Esophagus muscularis mucosa (tissue), 4 donors: ENCODE measurements at regions not wholly inside any gene's neighbourhood (a gene's known extent, or its start where the extent isn't known, plus 50 kb on each side); places are given as distances from the start of the nearest gene placed in this dataset.

Experiments
- CTCF ChIP-seq, 3 experiments: fragments of 200-600 bp in 2 of 3; fragments of 450-650 bp in 1 of 3; sonication (generic) in 2 of 3; IDR thresholded peaks; one replicate each; pipeline ENCODE4 v1.5.1; 2017 to 2019; ENCODE audit warnings: antibody characterized with exemption in 3 of 3, mild to moderate bottlenecking in 2 of 3, moderate library complexity in 1 of 3
- EP300 ChIP-seq: sonication (generic); formaldehyde crosslinking; IDR thresholded peaks from one replicate; pipeline ENCODE4 v1.6.1; 2017; ENCODE audit warnings: antibody characterized with exemption
- POLR2A ChIP-seq: fragments of 450-650 bp; IDR thresholded peaks from one replicate; pipeline ENCODE4 v1.6.1; 2017; ENCODE audit warnings: antibody characterized with exemption, moderate library complexity, mild to moderate bottlenecking, low read depth
- POLR2AphosphoS5 ChIP-seq, 2 donors: sonication (generic); formaldehyde crosslinking; IDR thresholded peaks; one replicate each; pipeline ENCODE4 v1.6.1; 2017; ENCODE audit warnings: antibody characterized with exemption in 2 of 2

- TF ChIP-seq CTCF (IDR thresholded peaks at IDR 0.05), result no peak
- TF ChIP-seq POLR2AphosphoS5 (IDR thresholded peaks at IDR 0.05), result no peak
- TF ChIP-seq POLR2A, result no peak
- no peak for TF ChIP-seq EP300
Observed at GRCh38 chr6:166851426-166851825, 104.9 kb downstream of the RNASET2 start.
